Hepatic stellate cell (primary cell): ENCODE measurements at regions not wholly inside any gene's neighbourhood (a gene's known extent, or its start where the extent isn't known, plus 50 kb on each side); places are given as distances from the start of the nearest gene placed in this dataset.

Experiments
- DNase-seq: peaks from one replicate; pipeline ENCODE4 v3.0.0; 2011; ENCODE audit warnings: low spot score

DNA sequence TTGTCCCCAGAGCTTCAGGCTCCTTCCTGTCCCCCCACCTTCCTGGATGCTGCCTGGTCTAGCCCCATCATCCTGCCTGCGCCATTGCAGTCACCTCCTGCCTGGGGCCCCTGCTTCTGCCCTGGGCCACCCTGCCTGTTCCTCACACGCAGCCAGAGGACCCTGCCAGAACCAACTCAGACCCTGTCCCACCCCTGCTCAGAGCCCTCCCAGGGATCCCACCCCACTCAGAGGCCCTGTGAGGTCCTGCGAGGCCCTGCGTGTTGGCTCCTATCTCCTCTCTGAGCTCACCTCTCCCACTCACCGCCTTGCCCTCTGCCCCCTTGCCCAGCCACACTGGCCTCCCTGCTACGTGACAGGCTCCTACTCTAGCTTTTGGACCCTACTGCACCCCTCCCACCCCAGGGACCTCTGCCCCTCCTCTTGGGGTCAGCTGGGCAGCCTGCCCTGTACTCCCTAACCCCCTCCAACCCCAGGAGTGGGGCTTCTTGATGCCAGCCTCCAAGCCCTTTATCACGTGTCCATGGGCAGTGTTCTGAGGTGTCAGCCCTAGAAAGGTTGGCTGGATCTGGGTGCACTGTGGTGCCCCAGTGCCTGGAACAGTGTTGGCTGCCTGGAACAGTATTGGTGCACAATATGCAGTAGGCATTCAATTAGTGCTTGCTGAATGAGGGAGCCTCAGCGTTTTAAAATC, 68.3 kb downstream of the CEBPB start:
- DNase-seq = no peak

DNA sequence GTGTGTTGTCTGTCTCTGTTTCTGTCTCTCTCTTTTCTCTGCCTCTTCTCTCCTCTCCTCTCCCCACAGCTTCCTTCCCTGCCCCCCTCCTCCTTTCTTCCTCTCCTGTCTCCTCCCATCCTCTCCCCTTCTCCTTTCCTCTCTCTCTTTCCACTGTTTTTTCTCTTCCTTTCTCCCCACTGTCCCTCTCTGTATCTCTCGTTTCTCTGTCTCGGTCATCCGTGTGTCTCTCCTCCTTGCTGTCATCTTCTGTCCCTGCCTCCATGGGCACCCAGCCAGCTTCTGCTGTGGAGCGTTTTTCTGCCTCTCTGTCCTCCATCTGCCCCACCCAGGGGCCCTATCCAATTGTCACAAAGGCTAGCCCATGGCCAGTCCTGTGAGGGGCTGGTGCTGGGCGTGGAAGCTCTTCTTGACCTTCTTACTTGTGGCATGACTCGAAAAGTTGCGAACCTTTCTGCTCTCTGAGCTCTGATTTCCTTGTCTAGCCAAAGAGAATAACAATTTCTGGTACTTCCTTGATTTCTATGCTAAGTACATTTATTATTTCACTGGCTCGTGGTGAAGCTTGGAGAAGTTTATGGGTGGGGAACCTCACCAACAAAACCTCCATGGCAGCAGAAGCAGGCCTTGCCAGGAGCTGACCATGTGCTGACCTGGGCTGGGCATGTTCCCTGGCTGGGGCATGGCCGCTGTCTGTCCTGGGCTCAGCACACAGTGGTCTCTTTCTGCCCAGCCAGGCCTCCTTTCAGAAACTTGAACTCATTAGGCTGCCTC, 69.3 kb downstream of the CEBPB start:
- DNase-seq = no peak

DNA sequence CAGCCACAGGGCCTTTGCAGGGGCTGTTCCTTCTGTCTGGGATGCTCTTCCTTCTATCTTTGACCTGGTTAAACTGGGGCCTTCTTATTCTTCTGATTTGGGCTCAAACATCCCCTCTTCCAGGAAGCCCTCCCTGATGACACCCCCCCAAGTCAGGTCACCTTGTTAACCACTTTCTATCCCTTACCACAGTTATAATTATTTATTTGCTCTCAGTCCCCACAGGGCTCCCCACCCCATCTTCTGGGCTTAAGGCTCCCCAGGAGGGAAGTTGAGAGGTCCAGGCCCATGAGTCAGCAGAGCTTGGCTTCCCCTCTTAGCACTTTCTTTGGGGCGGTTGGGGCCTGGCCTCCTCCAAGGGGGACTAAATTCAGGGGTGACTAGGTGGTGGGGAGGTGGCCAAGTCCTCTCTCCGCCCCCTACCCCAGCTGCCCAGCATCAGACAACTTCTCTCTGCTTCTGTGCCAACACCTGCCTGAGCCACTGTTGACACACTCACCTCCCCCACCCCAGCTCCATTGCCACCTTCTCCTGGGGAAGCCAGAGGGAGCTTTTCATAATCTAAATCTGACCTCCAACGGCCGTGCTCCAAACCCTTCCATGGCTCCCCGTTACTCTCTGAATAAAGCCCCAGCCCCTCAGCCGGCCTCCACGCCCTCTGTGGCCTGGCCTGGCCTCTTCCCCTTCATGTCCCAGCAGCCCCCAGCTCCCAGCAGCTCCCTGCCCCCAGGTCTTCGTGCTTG, 70.0 kb downstream of the CEBPB start:
- no peak for DNase-seq

DNA sequence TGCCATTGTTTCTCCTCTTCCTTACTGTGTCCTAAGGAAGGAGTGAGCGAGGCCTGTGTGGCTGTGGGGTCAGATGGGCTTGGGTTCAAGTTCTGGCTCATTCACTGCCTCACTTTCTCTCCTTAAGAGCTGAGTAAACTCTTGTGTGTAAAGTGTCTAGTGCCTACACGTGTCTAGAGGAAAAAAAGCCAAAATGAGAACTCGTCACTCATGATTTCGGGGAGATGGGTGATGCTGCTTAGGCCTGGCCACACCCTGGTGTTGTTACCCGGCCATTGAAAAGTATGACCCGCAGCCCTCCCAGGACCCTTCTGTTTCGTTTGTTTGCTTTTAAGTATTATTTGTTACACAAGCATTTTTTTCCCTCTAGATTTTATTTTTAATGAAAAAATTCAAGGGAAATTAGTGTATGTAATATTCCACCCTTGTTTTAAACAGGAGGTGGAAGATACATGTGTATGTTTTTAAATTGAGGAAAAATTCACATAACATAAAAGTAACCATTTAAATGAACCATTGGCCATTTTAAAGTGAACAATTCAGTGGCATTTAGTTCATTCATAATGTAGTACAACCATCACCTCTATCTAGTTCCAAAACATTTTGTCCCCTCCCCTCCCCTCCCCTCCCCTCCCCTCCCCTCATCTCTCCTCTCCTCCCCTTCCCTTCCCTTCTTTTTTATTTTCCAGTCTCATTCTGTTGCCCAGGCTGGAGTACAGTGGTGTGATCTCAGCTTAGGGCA, 71.0 kb downstream of the CEBPB start:
- no peak for DNase-seq

DNA sequence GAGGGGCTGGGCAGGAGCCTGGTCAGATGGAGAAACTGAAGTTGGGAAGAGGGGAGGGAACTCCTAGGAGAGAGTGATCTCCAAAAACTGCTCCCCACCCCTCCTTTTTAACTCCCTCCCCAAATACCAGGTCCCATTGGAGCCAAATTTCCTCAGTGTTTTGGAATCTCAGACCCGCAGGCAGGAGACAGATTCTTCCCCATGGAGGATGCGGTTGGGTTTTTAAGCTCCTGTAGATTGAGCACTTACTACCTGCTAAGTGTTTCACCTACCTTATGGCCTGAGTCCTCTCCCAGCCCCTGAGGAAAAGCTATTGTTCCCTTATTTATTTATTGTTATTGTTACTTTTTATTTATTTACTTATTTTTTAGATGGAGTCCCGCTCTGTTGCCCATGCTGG, 73.2 kb downstream of the CEBPB start:
- no peak for DNase-seq

DNA sequence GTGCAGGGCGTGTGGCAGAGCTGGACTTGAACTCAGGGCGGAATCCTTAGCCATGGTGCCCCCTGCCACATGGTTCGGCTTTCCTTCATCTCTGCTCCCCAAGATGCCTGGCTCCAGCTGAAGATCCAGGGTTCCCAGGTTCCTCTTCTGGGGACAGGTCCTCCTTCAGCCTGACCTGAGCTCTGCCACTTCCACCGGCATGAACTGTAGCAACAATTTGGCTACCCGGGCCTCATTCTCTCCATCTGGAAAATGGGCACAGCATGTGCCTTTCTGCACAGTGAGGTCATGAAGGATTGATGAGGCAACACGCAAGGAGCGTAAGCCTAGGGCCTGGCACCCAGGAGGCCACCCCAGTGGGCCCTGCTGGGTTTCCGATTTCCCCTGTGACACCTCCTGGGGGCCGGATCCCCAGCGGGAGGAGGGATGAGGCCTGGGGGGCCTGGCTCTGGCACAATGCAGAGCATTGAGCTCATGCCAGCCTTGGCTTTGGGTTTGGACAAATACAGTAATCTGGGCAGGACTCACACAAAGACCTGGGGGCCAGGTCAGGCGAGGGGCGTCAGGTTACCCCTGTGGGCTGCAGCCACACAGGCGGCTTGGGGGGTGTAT, 74.0 kb downstream of the CEBPB start:
- no peak for DNase-seq

DNA sequence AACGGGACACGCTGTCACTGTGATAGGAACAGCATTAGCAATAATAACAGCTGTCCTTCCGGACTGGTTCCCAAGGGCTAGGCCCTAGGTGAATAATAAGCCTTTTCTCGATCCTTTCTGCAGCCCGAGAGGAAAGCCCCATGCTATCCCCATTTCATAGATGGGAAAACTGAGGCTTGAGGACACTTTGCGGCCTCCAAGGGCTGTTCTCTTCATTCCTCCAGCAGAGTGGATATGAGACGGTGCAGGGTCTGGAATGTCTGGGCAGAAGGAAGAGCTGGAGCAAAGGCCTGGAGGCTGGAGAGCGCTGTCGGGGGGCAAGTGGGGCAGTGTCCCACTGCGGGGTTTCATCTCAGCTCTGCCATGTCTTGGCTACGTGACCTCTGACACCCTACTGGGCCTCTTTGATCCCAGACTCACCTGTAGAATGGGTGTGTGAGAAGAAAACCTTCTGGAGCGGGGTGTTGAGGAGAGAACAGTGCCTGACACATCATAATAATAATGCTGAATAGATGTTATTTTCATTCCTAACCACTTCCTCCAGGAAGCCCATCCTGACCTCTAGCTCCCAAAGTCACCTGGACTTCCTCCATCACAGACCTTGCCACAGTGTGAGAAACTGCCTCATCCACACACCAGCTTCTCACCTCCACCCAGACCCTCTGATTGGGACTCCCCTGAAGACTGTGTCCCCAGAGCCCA, 74.8 kb downstream of the CEBPB start:
- no peak for DNase-seq

DNA sequence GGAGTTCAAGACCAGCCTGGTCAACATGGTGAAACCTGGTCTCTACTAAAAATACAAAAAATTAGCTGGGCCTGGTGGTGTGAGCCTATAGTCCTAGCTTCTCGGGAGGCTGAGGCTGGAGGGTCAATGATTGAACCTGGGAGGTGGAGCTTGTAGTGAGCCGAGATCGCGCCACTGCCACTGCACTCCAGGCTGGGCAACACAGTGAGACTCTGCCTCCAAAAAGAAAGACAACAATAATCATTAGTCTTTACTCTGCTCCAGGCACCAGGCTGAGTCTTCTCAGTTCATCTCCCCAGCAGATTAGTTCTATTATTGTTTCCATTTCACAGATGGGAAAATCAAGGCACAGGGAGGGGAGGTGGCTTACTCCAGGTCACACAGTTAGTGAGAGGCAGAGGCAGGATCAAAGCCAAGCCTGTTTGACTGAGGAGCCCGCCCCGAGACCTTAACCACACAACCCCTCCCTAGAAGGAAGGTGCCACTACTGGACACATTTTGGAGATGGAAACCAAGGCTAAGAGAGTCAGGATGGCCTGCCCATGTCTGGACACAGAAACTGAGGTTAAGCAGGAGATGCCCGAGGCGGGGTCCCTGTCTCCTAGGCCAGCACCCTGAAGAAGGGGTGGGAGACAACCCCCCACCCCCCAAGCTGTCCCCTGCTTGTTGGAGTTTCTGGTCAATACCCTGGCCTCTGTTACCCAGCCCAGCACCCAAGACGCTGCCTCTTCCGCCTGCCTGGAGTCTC, 75.8 kb downstream of the CEBPB start:
- no peak for DNase-seq

DNA sequence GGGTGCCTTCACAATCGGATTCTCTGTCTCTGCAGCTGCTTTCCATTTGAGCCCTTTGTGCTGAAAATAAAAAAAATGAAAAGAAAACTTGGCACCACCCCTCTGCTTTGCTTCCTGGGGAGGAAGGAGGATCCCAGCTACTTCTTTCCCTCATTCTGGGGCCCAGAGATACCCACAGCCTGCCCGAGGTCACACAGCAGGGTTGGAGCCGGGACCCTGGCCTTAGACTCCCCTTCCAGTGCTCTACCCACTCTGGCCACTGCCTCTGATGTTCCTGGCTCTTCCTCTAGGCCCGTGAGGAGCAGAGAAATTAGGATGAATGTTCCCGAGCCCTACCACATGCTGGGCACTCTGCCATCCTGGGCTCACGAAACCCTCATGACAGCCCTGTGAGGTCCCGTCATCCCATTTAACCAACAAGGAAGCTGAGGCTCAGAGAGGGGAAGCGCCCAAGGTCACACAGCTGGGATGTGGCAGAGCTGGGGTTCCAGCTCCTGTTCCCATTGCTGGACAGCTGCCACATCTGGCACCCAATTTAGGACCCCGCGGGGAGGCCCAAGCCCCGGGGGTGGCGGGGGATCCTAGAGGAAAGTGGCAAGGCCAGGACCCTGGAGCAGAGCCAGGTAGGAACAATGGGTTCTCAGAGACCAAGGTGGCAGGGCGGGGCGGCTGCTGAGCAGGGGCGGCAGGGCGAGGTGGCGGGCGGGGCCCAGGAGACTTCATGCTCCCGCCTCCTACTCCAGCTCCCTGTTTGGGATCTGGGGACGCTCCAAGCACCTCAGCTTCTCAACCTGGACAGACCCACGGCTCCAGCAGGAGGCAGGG, 76.6 kb downstream of the CEBPB start:
- DNase-seq = no peak

DNA sequence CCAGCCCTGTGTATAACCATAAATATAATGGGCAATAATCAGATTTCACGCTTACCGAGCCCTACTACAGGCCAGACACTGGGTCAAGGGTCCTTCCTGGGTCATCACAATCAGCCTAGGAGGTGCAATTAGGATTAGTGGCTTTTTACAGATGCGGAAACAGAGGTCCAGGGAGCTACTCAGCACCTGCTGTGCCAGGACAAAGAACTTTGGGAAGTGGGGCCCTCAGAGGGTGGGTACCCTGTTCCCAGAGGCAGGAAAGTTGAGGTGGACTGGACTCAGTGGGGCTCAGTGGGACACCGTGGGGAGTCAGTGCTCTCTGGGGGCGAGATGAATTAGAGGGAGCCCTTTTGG, 77.2 kb downstream of the CEBPB start:
- DNase-seq = no peak

DNA sequence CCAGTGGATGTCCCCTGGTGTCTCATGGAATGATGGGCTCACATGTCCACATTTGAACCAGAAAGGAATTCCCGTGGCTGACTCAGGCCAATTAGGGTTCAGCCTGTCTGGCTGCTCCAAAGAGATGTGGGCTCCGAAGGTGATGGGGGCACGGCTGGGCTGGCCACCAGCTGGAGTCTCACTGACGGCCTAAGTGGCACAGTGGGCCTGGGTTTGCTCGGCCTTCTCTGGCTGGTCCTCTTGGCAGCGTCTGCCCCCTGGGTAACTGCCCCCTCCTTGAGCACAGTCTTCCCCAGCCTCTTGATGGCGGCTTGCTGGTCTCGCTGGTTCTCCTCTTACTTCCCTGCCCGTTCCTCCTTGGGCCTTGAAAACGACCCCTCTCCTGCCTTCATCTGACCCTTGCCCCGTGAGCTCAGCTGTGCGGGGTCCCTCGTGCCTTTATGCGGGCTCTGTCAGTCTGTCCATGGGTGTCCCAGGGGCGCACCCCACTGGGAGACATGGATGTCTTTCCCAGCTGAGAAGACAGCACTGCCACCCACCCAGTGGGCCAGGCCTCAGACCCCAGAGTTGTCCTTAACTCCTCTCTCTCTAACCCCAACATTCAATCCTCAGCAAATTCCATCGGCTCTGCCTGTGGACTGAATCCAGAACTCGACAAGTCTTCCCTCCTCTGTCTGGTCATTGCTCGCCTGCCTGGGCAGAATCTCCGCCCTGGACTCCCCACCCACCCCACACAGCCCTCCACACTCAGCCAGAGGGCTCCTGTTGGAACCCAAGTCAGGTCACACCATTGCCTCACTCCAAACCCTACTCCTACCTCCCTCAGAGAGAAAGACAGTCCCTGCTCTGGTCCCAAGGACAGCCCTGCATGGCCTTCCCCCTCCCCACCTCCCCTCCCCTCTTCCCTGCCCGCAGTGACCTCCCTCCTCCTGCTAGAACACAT, 78.7 kb downstream of the CEBPB start:
- DNase-seq = no peak

DNA sequence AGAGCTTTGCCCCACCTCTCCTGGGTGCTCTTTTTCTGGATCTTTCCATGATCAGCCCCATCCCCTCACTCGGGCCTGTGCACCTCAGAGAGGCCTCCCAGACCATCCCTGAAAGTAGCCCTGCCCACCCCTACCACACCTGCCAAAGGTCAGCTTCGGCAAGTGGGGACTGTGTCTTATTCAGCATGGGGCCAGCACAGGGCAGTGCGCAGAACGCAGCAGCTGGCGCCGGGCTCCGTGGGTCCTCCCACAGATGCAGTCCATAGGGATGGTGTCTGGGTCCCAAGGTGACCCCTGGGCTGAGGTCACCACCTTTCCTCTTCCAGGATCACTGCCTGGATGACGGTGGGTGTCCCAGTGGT, 79.4 kb downstream of the CEBPB start:
- DNase-seq = no peak

DNA sequence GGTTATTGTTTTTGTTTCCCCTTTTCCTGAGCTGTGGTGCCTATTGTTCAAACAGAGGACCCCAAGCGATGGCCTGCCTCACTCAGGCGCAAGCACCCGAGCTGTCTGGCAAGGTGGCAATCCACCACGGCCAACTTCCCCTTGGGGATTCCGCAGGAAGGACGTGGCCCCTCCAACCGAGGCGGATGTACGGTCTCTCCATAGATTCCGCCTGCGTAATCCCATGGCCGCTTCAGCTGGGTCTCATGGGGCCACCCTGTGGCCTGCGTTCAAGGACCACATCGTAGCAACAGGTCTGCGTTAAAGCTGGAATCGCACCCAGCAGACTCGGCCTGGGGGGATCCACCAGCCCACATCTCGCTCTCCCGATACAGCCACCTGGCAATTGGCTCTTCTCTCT, 79.9 kb downstream of the CEBPB start:
- no peak for DNase-seq

DNA sequence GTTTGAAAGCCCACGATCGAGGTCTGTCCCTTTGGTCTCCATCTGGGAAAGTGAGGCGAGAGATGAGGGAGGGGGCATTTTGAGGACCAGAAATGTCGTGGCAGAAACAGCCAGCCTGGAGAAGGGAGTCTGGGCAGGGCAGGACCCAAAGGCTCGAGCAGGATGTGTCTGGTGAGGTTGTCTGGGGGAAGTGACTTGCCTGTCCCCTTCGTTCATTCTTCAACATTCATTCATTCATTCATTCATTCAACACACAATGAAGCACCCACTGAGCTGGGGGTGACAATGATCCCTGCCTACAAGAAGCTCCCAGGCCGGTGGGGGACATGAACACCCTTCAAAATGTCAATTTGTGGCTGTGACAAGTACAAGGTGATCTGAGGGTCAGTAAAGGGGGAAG, 80.5 kb downstream of the CEBPB start:
- no peak for DNase-seq

DNA sequence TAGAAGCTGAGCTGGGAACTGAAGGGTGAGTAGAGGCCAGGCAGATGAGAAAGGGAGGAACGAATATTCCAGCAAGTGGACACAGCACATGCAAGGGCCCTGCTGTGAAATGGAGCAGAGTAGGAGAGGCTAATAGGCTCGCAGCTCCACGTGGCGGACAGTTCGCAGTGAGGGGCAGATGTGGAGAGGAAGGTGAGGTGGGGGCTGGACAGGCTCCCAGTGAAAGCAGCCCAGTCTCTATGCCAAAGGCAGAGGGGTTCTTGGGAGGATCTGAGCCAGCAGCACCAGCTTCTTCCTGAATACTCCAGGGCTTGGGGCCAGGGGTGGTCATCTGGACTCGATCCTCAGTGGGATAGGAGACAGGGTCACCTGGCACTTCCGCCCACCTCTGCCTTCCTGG, 81.0 kb downstream of the CEBPB start:
- no peak for DNase-seq

DNA sequence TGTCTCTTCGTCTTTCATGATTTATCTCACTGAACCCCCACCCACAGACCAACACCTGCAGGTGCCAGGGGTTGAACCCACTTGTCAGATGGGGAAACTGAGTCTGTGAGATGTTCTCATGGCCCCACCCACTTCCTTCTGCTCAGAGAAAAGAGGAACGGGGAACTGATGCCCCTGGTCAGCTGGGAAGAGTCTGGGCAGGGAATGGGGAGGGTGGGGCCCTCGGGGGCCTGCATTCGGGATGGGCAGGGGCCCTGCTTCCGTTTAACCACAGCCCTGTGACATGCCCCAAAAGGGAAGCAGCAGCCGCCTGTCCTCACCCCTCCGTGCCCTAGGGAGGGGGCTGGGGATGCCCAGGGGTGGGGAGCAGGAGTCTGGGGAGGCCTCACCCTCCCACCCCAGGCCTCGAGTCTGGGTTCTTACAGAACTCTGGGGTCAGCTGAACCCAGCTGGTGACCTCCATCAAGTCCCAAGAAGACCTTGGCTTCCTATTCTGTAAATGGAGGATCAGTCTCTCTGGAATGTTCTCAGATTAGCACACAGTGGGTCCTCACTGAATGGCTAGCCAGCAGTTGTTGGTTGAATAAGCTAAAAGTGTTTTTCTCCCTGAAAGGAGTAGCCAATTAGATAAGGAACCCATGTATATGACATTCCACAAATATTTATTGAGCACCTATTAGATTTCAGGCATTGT, 81.5 kb downstream of the CEBPB start:
- DNase-seq = no peak

DNA sequence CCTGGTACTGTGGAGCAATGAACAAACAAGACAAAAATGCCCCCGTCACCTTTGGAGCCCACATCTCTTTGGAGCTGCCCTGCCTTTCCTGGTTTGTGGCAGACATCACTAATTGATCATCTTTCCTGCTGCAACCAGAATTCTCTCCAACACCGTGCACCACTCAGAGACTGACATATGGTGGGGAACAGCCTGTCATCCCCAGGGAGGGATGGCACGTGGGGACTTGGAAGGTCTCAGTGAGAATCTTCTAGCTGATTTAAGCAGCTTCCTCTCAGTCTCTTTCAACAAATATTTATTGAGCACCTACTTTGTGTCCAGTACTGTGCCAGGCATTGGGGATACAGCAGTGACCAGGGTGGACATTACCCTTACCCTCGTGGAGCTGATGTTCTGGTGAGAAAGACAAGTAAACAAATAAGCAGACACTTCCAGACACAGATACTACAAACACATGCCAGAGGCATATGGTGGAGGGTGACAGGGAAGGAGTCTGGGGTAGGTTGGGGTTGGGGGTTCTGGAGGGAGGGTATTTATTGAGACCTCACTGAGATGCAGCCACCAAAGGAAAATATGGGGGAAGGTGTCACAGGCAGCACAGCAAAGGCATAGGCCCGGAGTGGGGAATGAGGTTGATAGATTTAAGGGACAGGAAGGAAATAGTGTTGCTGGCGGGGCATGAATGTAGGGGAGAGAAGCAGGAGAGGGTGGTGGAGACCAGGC, 82.3 kb downstream of the CEBPB start:
- no peak for DNase-seq
